ENCODE measurements at regions not wholly inside any gene's neighbourhood (a gene's known extent, or its start where the extent isn't known, plus 50 kb on each side); places are given as distances from the start of the nearest gene placed in this dataset.

GRCh38 chr5:1701216-1701864, 98.3 kb downstream of the MRPL36 start:
- TF ChIP-seq POLR2A (IDR thresholded peaks at IDR 0.05): no peak
- no peak for TF ChIP-seq EP300 (IDR thresholded peaks at IDR 0.05)
- no peak for TF ChIP-seq CTCF (IDR thresholded peaks at IDR 0.05)
